Fibroblast of gingiva (primary cell): ENCODE measurements at regions not wholly inside any gene's neighbourhood (a gene's known extent, or its start where the extent isn't known, plus 50 kb on each side); places are given as distances from the start of the nearest gene placed in this dataset.
A peak's percentile ranks its signal among the peaks of the same experiment; 100 is the strongest.

Experiments used
- DNase-seq: peaks from one replicate; pipeline ENCODE4 v3.0.0-alpha.2; 2011; ENCODE audit warnings: low read depth

GRCh38 chr13:50319635-50320255, 304.5 kb downstream of the KCNRG start:
- no peak for DNase-seq

- peak; percentile 9 for DNase-seq
These were observed 305.1 kb downstream of the KCNRG start for GRCh38 chr13:50320271-50320862.

GRCh38 chr13:50322006-50322405, 306.8 kb downstream of the KCNRG start:
- DNase-seq, result no peak

- peak; percentile 89 for DNase-seq
These were observed 308.3 kb downstream of the KCNRG start for GRCh38 chr13:50323440-50324065.

- DNase-seq, result no peak
These were observed 311.0 kb downstream of the KCNRG start for GRCh38 chr13:50326271-50326670.

GRCh38 chr13:50326811-50327210, 311.6 kb downstream of the KCNRG start:
- DNase-seq, result no peak

- no peak for DNase-seq
These were observed 319.0 kb downstream of the KCNRG start for GRCh38 chr13:50334115-50334778.

- DNase-seq, result no peak
These were observed 319.7 kb downstream of the KCNRG start for GRCh38 chr13:50334944-50335343.

GRCh38 chr13:50339271-50339670, 324.0 kb downstream of the KCNRG start:
- DNase-seq, result no peak

GRCh38 chr13:50340146-50340545, 324.9 kb downstream of the KCNRG start:
- no peak for DNase-seq

GRCh38 chr13:50340551-50341287, 325.5 kb downstream of the KCNRG start:
- no peak for DNase-seq

GRCh38 chr13:50341526-50341925, 326.3 kb downstream of the KCNRG start:
- DNase-seq, result no peak

GRCh38 chr13:50344717-50345116, 329.5 kb downstream of the KCNRG start:
- no peak for DNase-seq

GRCh38 chr13:50345804-50346203, 330.6 kb downstream of the KCNRG start:
- no peak for DNase-seq

GRCh38 chr13:50348371-50348770, 333.1 kb downstream of the KCNRG start:
- no peak for DNase-seq

- no peak for DNase-seq
These were observed 337.7 kb downstream of the KCNRG start for GRCh38 chr13:50352720-50353480.

GRCh38 chr13:50353651-50354415, 338.6 kb downstream of the KCNRG start:
- peak; percentile 75 for DNase-seq

GRCh38 chr13:50355797-50356196, 340.6 kb downstream of the KCNRG start:
- DNase-seq, result no peak

- DNase-seq, result no peak
These were observed 341.9 kb downstream of the KCNRG start for GRCh38 chr13:50357136-50357535.

GRCh38 chr13:50357586-50358118, 342.4 kb downstream of the KCNRG start:
- peak; percentile 15 for DNase-seq
